ENCODE measurements at regions not wholly inside any gene's neighbourhood (a gene's known extent, or its start where the extent isn't known, plus 50 kb on each side); places are given as distances from the start of the nearest gene placed in this dataset.
"Not testable (repeated sequence)": the region's sequence is repeated elsewhere in the genome, so short reads cannot be mapped to it uniquely, and the experiment has no call there.

DNA sequence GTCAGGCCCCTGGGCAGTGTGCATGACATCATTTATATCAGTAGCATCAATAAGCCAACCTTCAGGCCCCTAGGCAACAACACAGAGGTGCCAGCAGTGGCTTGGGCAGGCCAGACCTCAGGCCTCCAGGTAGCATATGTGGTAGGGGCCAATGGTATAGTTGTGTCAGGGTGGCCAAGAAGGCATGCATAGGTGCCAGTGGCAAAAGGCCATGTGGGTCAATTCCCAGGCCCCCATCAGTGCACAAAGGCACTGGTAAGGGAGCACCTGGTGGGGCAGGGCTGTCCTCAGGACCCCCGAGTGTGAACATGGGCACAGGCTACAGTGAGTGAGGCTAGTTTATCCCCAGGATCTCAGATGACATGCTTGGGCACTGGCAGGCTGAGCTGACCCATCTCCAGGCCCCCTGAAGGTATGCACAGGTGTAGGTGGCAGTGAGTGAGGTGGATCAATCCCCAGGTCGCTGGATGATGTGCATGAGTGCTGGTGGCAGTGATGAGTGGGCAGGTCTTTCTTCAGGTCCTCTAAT is 244.1 kb upstream of the ZNF385D start:
- FAIRE-seq = no peak

DNA sequence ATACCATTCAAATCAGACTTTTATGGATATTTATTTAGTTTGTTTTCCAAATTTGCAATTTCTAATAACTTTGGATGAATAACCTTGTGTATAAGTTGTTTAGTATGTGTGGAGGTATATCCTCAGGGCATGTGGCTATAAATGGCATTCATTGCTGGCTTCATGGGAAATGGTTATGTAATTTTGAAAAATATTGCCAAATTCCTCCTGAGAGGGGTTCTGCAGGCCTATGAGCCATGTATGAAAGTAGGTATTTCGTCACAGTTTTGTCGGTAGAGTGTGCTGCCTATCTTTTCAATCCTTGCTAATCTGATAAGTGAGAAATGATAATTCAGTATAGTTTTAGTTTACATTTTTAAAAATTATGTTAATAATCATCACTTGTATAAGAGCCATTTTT is 256.4 kb upstream of the ZNF385D start:
- FAIRE-seq = no peak

DNA sequence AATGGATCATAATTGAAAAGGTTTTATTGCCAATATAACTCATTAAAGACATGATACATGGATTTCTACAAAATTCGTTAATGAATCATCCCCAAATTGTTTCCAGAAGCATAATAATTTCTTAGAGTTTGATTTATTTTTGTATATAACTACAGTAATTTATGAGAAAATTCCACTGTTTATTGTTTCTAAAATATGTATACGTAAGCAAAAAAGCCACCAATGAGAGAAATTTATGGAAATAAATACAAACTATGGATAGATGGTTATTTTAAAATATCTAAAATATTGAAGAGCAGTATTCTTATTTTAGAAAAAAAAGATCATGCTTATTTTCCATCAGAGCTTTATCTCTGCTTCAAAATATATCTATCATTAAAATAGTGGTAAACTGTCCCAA is 260.0 kb upstream of the ZNF385D start:
- no peak for FAIRE-seq

DNA sequence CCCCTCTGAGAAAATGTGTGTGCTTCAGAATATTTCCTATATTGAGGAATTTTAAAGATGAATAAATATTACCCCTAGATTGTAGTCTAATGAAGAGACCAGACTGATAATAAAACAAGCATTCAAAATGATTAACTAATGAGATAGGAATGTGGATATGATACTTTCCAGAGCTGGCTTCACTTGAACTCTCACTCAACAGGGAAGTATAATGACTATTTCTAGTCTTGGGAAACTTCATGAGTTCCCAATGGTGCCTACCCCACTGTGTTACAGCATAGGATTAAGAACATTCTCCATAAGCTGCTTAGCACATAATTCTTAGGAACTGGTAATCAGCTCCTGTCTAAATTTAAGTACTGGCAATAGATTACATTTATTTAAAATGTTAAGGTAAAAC is 261.5 kb upstream of the ZNF385D start:
- FAIRE-seq = no peak

DNA sequence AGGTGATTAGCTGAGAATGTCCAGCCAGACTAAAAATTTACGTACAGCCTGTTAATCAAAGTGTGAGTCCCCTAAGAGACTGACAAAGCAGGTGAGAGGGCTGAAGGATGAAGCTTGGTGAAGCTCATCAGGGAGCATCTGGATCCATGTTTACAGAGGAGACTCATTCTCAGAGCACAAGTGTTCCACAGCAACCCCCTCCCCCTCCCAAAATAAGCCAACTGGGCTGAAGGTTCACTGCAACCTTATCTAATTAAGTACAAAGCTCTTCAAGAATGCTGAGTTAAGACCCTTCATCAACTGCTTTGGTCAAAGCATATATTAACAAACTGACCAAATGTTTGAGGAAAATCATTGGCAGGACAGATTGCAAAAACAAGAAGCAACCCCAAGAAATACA is 262.6 kb upstream of the ZNF385D start:
- FAIRE-seq = no peak

DNA sequence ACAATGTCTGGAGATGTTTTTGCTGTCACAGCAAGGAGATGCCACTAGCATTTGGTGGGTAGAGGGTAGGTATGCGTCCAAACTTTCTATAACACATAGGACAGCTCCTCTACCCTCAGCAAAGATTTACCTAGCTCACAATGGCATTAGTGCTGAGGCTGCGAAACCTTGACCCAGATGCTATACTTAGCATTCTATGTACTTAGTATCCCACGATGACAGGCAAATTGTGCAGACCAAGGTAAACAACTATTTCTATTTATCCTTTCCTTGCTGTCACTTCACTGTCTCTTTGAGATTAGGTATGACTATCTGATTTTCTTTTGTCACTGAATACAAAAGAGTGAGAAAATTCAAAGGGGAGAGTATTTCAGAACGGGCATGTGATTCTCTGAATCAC is 265.2 kb upstream of the ZNF385D start:
- FAIRE-seq = no peak

DNA sequence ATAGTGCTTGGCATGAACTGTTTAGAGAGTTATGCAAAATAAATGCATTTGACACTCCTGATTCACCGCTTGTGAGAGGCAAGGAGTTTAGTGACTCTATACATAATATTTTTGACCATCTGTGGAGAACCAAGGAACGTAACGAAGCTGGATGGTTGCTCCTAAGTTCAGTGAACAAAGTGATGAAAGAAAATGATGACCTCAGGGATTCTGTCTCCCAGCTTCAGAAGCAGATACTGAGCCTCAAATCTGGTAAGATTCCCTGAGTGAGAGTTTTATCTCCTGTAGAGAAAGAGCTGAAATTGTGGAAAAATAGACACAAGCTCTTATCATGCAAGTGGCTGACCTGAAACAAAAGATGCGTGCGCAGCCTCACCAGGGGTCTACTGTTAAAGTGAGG is 273.6 kb upstream of the ZNF385D start:
- not testable (repeated sequence) for FAIRE-seq

DNA sequence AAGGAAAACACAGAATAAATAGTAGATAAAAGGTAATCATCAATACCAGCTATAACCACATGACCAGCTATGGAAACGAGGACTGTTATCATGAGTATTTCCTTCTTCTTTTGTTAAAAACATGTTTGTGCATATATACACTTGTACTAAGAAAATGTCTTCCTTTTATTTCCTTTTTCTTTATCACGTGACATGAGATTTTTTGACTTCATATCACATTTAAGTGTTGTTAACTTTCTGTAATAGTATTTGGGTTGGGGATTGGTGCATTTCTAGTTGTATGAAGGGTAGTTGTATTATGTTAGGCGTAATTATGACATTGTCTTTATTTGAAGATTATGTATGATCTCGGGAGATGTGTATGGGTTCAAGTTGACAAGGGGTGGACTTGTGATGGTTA is 278.5 kb upstream of the ZNF385D start:
- no peak for FAIRE-seq

DNA sequence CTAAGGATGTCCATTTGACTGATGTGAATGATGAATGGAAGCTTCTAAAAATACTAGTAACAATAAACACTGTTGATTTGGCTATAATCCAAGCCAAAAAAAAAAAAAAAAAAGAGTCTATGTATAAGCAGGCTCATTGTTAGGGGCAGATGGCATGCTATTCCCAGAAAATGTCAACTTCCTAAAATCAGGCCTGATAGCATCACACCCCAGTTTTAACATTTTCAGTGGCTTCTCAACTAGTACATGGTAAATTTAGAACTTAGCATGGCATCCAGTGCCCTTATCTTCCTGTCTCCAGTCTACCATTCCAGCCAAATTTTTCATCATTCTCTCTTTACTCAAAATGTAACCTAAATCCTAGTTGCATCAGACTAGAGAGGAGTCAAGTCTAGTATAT is 288.2 kb upstream of the ZNF385D start:
- no peak for FAIRE-seq

DNA sequence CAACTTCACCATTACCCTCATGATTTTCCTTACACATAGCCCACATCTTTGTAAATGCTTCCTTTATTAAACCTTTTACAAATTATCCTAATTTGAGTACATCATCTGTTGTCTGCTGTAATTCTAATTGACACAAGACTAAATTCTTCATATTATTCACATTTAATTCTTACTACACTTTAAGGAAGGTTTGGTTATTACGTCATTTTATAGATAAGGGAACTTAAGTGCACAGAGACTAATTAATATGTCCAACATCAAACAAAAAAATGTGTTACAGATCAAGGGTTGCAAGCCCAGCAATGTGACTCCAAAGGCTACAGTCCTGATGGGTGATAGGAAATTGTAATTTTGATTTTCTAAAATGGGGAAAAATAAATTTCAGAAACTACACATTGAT is 289.1 kb upstream of the ZNF385D start:
- no peak for FAIRE-seq

DNA sequence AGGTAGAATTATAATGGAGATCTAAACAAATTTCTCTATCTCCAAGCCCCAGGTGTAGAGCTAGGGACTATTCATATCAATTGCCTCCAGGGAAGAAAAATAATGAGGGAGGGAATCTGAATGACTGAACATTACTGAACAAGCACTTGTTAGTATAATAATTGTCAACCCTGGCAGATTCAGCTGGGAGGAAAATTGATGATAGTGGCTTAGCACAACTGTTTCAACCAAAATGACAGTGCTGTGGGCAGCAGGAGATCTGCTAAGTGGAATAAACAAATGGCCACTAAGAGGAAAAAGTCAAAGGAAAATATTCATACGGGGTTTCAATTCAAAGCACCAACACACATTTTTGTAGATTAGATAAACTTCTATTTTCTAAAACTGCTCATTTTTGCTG is 294.9 kb upstream of the ZNF385D start:
- no peak for FAIRE-seq

DNA sequence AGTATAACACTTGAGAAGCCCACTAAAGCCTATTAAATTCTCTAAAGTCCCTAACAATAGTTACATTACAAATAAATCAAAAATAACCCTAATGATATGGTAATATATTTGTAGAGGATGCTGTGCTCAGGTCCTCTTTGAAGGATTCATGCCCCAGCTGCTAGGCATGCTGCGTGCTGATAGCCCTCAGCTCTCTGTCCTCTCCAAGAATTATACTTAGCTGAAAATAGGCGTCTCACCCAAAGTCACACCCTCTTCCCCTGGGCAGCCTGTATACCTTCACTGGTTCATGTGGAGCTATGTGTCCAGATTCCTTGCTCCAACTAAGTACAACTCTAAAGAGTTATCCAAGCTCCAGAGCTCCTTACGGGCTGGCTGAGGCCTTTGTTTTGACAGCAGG is 312.5 kb upstream of the ZNF385D start:
- FAIRE-seq = no peak

DNA sequence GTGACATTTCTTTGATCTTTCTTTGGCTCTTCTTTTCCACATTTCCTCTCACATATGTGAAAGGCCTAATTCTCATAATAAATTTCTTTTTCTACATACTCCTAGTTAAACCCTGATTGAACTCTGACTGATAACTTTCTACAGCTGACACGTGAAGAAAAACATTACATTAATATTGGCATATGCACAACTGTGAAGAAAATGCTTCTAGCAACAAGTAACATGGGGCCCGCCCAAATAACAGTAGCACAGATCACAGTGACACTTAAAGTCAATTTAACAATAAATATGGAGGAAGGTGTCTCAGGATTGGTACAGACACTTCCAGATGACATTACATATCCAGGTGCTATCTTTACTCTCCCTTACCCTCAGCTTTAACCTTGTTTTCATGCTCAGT is 317.6 kb upstream of the ZNF385D start:
- FAIRE-seq = no peak

DNA sequence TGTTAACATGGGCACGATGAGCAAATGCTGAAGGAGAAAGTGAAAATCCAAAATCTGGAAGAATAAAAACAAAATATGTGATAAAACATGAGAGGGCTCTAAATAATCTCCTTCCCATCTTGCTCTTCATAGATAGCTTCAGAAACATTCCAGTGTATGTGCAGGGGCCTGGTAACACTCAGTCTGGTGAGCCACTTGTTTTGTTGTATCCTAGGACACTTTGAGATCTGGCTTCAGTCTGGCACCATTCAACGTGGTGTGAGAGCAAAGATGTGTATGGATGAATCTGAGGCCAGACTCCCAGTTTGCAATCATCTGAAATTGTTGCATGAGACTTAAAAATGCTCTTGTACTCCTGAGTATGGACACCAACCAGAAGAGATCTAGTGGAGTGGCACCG is 337.2 kb upstream of the ZNF385D start:
- FAIRE-seq = no peak

DNA sequence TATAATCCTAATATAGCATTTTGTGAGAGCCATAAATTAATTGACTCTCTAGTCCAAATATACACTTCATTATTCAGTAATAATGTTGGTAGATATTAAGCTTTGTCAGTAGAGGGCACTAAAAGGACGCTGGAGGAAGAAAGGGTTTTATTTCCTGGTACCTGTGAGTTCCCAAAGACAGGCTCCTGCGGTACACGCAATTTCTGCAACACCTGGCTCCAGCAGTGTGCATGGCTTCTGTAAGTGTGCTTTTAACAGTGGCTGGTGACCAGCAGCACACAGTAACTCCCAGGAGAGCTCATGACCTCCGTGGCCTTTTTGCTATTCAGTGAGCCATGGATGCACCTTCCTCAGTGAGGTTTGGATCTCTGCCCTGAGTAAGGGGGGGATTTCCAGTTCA is 338.3 kb upstream of the ZNF385D start:
- peak; percentile 9 for FAIRE-seq

DNA sequence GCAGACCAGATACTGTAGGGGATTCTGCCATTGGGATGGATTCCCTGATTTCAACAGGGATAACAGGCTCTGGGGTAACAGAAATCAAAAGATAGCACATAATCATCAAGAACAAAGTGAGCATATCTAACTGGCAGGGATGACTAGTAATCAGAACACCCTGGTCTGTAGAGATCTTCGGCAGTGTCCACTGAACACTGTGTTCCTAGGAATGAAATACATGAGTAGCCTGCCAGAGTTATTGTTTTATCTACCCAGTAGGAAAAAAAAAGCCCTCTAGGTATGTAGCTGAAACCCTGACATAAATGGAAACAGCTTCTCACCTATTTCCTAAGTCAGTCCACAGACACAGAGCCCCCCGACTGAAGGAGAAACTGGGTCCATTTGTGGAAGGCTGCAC is 340.3 kb upstream of the ZNF385D start:
- FAIRE-seq = no peak

DNA sequence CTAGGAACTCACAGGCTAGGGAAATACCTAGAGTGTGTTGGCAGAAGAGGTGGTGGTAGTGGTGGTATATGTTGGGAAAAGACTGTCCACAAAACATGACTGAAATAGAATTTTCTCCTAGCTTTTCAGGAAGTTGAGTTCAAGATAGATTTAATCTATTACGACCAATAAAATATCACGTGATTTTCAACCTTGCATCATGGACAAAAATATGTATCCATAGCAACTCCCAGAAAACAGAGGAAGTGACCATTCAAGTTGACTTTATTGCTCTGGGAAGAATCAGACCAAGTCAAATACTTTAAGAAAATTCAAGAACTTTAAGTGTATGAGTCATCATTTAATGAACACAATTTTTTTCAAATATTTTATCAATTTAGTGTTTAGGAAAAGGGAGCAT is 347.0 kb upstream of the ZNF385D start:
- FAIRE-seq = no peak

DNA sequence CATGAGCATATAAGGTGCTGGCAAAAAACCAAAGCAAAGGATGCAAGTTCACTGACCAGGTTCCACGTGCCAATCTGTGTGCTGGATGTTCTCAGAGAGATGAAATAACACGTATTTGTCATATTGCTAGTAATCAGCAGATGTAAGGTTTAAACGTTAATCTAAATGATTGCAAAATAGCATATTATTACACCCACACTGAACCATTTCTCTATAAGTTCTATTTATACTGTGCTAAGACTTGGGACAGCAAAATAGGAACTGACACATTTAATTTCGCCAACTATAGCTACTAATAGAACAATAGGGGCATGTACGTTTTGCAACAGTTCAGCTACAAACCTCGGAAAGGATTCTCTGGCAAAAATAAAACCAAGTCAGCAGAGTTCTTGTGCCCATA is 350.3 kb upstream of the ZNF385D start:
- FAIRE-seq = no peak

DNA sequence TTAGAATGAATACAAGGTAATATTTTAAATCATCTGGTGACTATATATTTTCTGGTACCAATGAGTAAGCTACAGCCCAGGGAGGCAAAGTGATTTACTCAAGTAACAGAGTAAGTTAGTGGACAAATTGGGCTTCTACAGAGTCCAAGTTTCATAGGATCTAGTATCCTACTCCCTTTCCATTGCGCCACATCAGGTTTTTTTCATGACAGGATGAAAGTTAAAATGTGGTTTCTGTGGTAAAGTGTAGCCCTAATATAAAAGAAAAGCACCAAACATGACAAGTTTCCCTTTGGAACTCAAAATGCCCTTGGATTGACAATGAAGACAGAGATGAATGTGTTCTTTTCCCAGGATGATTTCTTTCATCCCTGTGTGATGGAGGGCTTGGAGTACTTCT is 350.8 kb upstream of the ZNF385D start:
- no peak for FAIRE-seq

DNA sequence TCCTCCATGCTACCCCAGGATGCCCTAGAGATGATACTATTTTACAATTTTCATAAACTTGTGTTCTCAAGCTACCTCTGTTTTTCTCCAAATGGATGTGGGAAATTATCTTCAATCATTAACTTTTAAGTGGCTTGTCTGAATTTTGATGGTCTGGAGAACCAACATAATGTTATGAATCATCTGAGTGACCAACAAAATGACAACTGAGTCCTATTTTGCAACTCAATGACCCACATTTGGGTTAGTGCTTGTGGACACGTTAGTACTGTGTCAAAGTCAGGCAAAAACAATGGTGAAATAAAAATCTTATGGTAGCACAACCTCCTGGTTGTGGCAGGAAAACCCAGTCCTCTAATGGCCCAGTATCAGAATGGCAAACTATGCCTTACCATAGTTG is 352.4 kb upstream of the ZNF385D start:
- FAIRE-seq = no peak

DNA sequence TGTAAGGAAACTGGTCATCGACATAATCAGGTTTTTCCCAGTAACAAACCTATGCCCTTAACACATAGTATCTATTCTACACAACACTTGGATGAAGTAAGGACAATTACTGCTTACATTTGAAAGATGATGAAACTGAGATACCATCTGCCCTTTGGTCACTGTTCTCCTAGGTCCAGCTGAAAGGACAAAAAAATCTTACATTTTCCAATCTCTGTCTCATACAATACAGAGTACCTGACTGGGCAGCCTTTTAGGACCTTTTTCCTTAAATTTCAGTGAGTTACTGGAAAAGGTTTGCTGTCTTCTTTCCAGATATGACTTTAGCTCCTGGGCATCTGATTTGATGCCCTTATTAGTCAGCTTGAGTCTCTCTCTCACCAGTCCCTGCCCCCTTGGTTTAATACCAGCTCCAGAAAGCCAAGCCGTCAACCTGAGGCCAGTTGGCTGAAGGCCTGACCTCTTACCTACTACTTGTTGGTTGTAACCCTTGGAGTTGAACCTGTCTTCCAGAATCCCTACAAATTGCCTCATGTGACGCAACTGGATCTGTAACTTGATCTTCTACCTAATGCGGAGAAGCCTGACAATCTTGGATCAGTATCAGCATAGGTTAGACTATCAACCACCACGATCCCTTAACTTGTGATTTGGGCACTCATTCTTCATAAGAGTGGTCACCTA is 355.3 kb upstream of the ZNF385D start:
- FAIRE-seq = no peak

DNA sequence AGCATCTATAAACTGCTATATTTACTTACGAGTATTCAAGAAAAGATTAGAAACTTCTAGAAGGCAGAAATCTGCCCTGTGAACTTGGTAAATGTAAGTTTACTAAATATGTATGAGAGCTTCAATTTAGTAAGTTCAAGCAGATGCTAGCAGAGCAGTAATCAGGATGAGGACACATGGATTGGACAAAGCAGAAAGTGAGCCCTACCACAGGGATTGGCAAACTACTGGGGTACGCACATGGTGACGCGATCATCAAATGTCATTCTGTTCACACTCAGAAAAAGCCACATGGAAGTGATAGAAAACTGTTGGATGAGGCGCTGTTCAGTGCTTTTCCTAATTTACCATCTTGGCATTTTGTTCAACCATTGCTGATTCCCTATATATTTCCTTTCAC is 360.2 kb upstream of the ZNF385D start:
- FAIRE-seq = no peak

DNA sequence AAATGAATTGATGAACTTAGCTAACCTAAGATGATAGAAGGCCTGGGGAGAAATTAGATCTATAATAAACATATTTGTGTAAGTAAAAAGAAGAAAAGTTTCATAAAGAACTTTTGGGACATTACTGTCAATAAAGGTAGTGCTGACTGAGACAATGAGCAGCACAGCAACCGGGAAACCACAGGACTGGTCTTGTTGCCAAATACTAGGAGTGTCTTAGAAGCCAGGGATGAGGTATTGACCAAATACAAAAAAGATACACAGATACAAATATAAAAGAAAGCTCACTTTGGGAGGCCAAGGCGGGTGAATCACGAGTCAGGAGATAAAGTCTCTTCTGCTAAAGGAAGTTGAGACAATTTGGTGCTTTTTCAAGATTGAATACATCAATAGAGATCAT is 362.4 kb upstream of the ZNF385D start:
- FAIRE-seq = no peak

DNA sequence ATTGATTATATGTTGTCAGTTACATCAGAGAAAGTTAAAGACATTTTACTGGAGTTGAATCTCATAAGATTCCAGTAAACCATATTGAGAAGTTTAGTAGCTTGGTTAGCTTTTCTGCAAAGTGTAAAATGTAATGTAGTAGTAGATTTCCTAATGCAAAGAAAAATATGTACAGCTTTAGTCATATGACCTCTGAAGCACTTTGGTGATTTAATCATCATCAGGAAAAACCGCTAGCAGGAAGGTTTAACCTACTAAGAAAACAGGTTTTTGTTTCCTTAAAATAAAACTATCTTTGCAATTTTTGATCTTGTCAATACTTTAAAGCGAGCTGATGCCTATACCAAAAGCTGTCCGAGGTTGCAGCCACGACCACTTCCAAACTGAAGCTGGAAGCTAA is 364.6 kb upstream of the ZNF385D start:
- no peak for FAIRE-seq

DNA sequence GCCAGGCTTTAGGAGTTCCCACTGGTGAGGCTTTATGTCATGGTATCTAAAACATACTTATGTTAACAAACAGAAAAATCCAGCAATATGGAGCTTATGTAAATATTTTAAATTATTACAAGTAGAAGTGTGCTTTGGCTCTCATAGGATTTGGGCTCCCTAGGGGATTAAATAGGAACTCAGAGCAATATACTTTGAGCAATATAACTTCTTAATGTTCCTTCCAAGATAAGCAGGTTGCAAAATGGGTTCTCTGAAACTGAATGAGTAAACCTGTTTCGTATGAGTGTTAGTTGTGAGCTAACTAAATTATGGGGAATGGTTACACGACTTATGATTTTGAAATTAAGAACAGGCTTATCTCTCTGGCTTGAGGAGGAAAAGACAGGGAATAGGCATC is 366.1 kb upstream of the ZNF385D start:
- FAIRE-seq = no peak
